Type B pancreatic cell (in vitro differentiated cells): ENCODE measurements at regions not wholly inside any gene's neighbourhood (a gene's known extent, or its start where the extent isn't known, plus 50 kb on each side); places are given as distances from the start of the nearest gene placed in this dataset.

Experiments
- DNase-seq: peaks from one replicate; pipeline ENCODE4 v3.0.0; 2021; ENCODE audit warnings: mixed read lengths; ENCODE audit not compliant: unreplicated experiment; ENCODE audit errors: extremely low spot score
- H3K27ac Mint-ChIP-seq: 2 replicates; pipeline ENCODE4 v1.8.0; 2021; ENCODE audit warnings: mild to moderate bottlenecking, mixed read lengths
- H3K27me3 Mint-ChIP-seq: 2 replicates; pipeline ENCODE4 v1.8.0; 2021; ENCODE audit warnings: mixed read lengths
- H3K36me3 Mint-ChIP-seq: 2 replicates; pipeline ENCODE4 v1.8.0; 2021; ENCODE audit warnings: mixed read lengths
- H3K4me1 Mint-ChIP-seq: one replicate; pipeline ENCODE4 v1.8.0; 2021; ENCODE audit warnings: mixed read lengths; ENCODE audit not compliant: unreplicated experiment
- H3K4me3 Mint-ChIP-seq: 2 replicates; pipeline ENCODE4 v1.8.0; 2021; ENCODE audit warnings: mild to moderate bottlenecking, mixed read lengths
- H3K9me3 Mint-ChIP-seq: 2 replicates; pipeline ENCODE4 v1.8.0; 2021; ENCODE audit warnings: mixed read lengths
- TF ChIP-seq, protein P1 (sequence below): fragments of 200-600 bp; sonication (generic); conservative IDR thresholded peaks from 2 replicates; pipeline ENCODE4 v1.5.0; 2021; ENCODE audit warnings: antibody characterized with exemption, mild to moderate bottlenecking

DNA sequence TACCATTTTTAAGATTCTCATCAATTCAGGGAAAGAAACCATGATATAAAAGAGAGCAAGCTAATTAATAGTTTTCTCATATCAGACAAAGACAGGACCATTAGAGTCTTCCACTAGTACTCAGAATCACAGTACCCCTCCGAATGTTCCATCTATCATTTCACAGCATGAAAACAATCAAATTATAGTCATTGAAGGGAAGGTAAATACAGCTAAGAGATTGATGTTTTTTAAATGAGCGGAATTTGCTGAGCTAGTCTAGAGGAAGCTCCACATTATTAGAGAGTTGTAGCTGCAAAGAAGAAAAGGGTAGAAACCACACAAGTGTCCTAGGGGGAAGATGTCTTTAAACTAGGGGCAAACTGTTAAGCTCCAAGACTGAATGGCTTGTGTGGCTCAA lies 808.9 kb downstream of the CDH11 start:
- Mint-ChIP-seq H3K27me3 (peaks cover 4% of the 10 kb centered on the region), H3K4me3 (no peak overlapping the region), H3K4me1 (peaks cover 13% of the 10 kb centered on the region), H3K9me3 (peaks cover 6% of the 10 kb centered on the region), H3K27ac (no peak overlapping the region), H3K36me3 (peaks cover 4% of the 10 kb centered on the region)
- no peak for DNase-seq
- TF ChIP-seq, protein P1, sequence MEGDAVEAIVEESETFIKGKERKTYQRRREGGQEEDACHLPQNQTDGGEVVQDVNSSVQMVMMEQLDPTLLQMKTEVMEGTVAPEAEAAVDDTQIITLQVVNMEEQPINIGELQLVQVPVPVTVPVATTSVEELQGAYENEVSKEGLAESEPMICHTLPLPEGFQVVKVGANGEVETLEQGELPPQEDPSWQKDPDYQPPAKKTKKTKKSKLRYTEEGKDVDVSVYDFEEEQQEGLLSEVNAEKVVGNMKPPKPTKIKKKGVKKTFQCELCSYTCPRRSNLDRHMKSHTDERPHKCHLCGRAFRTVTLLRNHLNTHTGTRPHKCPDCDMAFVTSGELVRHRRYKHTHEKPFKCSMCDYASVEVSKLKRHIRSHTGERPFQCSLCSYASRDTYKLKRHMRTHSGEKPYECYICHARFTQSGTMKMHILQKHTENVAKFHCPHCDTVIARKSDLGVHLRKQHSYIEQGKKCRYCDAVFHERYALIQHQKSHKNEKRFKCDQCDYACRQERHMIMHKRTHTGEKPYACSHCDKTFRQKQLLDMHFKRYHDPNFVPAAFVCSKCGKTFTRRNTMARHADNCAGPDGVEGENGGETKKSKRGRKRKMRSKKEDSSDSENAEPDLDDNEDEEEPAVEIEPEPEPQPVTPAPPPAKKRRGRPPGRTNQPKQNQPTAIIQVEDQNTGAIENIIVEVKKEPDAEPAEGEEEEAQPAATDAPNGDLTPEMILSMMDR: no peak

DNA sequence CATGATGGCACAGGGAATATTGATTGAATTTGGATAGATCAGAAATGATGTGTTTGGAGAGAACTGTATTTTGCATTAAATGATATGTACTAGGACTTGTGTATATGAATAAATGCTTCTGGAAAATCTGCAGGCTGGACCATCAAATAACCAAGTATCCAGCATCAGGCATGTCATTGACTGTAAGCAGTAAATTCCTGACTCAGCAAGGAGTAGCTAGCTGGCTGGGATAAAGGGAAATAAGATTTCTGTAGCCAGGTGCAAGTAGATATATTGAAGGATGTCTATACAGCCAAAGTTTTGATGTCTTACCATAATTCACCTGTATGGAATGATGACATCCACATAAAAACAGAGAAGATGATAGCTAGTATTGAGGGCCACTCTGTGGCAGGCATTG lies 809.6 kb downstream of the CDH11 start:
- TF ChIP-seq, protein P1: no peak
- peaks cover 6% of the 10 kb centered on the region for H3K9me3 Mint-ChIP-seq
- H3K4me3 Mint-ChIP-seq: no peak overlapping the region
- H3K36me3 Mint-ChIP-seq: peaks cover 4% of the 10 kb centered on the region
- no peak for DNase-seq
- H3K27me3 Mint-ChIP-seq: peaks cover 4% of the 10 kb centered on the region
- H3K27ac Mint-ChIP-seq: no peak overlapping the region
- peaks cover 17% of the 10 kb centered on the region for H3K4me1 Mint-ChIP-seq

DNA sequence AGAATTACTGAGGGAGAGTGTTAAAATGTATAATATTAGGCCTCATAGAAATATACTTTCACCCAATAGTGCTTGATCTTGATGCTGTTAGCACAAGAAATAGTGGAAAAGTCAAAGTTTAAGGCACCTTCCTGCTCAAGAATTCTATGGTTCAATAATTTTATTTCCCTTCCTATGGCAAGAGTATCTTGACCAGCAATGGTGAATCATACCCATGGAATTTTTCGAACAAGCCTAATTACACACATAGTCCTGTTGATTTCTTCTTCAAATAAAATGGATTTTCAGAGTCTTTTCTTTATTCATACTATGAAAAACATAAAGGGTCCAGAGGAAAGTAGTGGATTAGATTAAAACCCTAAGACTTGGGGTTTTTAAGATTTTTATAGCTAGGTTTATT lies 810.6 kb downstream of the CDH11 start:
- Mint-ChIP-seq H3K4me1 (peaks cover 17% of the 10 kb centered on the region), H3K4me3 (no peak overlapping the region), H3K9me3 (peaks cover 6% of the 10 kb centered on the region), H3K27me3 (peaks cover 9% of the 10 kb centered on the region), H3K36me3 (peaks cover 4% of the 10 kb centered on the region), H3K27ac (no peak overlapping the region)
- TF ChIP-seq, protein P1: no peak
- DNase-seq: no peak

DNA sequence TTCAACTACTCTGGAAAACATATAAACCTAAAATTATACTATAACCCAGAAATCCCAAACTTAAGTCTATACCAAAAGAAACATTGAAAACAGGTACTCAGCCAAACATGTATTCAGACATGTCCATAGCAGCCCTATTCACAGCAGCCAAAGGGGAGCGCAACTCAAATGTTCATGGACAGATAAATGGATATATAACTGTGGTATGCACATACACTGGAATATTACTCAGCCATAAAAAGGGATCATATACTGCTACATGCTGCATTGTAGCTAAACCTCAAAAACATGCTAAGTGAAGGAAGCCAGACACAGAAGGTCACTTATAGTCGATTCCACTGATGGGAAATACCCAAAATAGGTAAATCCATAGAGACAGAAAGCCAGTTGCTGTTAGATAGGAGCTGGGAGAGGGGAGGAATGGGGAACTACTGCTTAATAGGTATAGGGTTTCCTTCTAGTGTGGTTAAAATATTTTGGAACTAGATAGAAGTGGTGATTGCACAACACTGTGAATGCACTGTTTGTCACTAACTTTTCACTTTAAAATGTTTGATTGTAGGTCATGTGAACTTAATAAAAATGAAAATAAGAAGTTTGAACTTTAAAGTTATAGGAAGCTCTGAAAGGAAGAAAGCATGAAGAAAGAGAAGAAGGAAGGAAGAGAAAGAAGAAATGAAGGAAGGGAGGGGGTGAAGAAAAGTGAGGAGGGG lies 812.3 kb downstream of the CDH11 start:
- no peak for DNase-seq
- TF ChIP-seq, protein P1: no peak
- Mint-ChIP-seq H3K36me3 (peaks cover 4% of the 10 kb centered on the region), H3K27ac (no peak overlapping the region), H3K4me1 (peaks cover 21% of the 10 kb centered on the region), H3K4me3 (no peak overlapping the region), H3K9me3 (peaks cover 6% of the 10 kb centered on the region), H3K27me3 (peaks cover 12% of the 10 kb centered on the region)

DNA sequence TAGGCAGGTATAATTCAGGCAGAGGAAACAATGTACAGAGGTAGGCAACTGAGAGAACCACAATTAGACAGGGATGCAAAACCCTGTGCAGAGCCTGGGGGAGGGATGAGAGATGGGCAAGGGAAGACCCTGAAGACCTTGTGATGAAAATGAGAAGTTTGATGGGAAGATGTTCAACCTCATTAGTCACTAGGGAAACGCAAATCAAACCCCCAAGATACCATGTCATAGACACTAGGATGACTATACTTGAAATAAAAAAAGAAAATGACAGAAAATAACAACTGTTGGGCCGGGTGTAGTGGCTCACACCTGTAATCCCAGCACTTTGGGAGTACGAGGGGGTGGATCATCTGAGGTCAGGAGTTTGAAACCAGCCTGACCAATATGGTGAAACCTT lies 813.1 kb downstream of the CDH11 start:
- Mint-ChIP-seq H3K9me3 (peaks cover 6% of the 10 kb centered on the region), H3K27me3 (peaks cover 12% of the 10 kb centered on the region), H3K36me3 (peaks cover 4% of the 10 kb centered on the region), H3K4me3 (no peak overlapping the region), H3K27ac (no peak overlapping the region), H3K4me1 (peaks cover 21% of the 10 kb centered on the region)
- DNase-seq: no peak
- TF ChIP-seq, protein P1: no peak
